ENCODE measurements at regions not wholly inside any gene's neighbourhood (a gene's known extent, or its start where the extent isn't known, plus 50 kb on each side); places are given as distances from the start of the nearest gene placed in this dataset.

- TF ChIP-seq GATA2 (IDR thresholded peaks at IDR 0.05; ENCODE audit: low read depth, low read length) (no peak), GATA3 (IDR thresholded peaks at IDR 0.05; ENCODE audit: low read depth, low read length) (no peak)
Observed at GRCh38 chr18:56162311-56163265, 475.8 kb downstream of the TXNL1 start.

DNA sequence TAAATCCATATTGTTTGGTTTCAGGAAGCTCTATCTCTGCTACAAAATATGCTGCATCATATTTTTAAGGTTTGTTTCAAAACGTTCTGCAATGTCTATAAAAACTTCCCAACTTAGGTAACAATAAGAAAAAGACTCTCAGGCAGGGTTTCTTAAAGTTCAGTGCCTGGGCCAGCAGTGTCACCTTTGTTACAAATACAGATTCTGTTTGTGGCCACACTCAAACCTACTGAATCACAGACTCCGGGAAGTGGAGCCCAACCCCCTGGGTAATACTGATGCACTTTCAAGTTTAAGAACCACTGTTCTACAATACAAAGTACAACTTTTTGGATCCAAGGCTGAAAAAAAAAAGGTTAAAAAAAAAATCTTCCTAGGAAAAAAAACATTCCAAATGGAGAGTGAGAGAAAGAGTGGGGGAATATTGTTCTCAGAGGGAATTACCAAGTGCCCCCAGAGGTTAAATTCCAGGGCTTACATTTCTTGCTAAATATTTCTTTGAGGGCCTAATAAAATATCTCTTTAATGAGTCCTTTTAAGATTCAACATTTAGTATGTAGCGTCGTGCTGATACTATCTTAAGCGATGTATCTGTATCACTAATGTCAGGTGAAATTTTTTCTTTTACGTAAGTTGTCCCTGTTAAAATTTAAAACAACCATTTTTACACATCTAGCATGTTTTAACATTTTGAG lies 476.7 kb downstream of the TXNL1 start:
- no peak for TF ChIP-seq GATA2 (IDR thresholded peaks at IDR 0.05; ENCODE audit: low read depth, low read length)
- TF ChIP-seq GATA3 (IDR thresholded peaks at IDR 0.05; ENCODE audit: low read depth, low read length) = no peak

GRCh38 chr18:56158676-56159075 lies 479.7 kb downstream of the TXNL1 start:
- no peak for TF ChIP-seq GATA2 (IDR thresholded peaks at IDR 0.05; ENCODE audit: low read depth, low read length)
- no peak for TF ChIP-seq GATA3 (IDR thresholded peaks at IDR 0.05; ENCODE audit: low read depth, low read length)

DNA sequence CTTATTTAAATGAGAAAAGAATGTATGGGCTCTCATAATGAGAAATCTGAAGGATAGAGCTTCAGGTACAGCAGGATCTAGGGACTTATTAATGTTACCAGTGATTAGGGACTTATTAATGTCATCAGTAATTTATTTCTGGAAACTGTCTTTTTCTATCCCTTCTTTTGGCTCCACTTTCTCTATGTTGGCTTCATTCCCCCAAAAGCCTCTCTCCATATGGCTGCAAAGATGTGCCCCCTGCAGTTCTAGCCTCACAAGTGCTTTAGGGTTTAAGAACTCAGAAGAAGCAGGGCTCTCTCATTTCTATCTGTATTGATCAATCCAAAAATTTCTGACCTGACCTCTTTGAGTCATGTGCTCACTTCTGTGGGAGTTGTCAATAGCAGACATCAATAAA lies 480.9 kb downstream of the TXNL1 start:
- TF ChIP-seq GATA2 (IDR thresholded peaks at IDR 0.05; ENCODE audit: low read depth, low read length) (no peak), GATA3 (IDR thresholded peaks at IDR 0.05; ENCODE audit: low read depth, low read length) (no peak)

DNA sequence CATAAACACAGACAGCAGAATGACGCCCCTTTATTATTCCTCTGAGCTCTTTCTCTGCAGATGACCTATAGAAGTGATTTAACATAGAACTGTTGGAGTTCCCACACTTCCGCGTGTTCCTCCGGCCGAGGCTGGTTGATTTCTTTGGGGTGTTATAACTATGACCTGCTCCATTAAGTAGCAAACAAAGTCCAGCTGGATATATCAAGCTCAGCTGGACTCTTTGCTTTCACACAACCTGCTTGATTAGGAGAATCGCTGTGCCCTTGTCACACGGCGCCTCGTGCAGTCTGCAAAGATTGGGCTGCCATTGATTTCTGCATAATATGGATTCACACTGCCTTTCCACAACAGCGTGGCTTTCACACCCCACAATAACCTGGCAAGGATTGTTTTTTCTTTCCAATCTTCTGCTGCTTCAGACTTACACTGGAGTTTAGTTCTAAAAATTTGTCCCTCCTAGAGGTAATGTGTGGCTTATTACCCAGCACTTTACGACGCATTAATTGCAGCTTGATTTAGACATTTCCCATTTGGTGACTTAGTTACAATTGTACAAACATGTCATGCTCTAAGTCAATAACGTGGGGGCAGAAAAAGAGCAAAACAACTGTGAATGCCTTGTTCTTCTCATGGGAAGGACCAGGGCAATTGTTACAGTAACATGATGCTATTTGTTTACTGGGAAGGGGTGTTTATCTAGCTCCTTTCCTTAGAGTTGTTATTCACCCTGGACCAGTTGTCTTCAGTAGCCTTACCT lies 485.7 kb downstream of the TXNL1 start:
- TF ChIP-seq GATA3 (IDR thresholded peaks at IDR 0.05; ENCODE audit: low read depth, low read length) = no peak
- no peak for TF ChIP-seq GATA2 (IDR thresholded peaks at IDR 0.05; ENCODE audit: low read depth, low read length)

- TF ChIP-seq GATA3 (IDR thresholded peaks at IDR 0.05; ENCODE audit: low read depth, low read length) (no peak), GATA2 (IDR thresholded peaks at IDR 0.05; ENCODE audit: low read depth, low read length) (no peak)
Observed at GRCh38 chr18:56148373-56148772, 490.0 kb downstream of the TXNL1 start.

DNA sequence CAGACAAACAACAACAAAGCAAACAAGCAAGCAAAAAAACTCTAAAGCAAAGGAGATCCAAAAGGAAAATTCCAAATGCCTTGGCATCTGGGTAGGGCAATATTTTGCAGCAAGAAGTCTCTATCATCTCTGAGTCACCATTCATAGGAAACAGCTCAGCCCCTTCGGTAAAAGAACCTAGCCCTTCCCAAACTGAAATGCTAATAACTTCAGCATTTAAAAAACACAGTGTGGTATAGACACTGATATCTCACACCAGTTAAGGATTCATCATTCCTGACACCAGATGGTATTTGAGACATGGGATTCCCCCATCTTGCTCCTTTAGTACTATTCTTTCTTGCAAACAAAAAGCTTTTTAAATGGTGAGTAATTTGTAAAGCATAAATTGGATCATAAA lies 491.8 kb downstream of the TXNL1 start:
- TF ChIP-seq GATA3 (IDR thresholded peaks at IDR 0.05; ENCODE audit: low read depth, low read length) = no peak
- no peak for TF ChIP-seq GATA2 (IDR thresholded peaks at IDR 0.05; ENCODE audit: low read depth, low read length)

- TF ChIP-seq GATA2 (IDR thresholded peaks at IDR 0.05; ENCODE audit: low read depth, low read length) (no peak), GATA3 (IDR thresholded peaks at IDR 0.05; ENCODE audit: low read depth, low read length) (no peak)
Observed at GRCh38 chr18:56142001-56142400, 496.4 kb downstream of the TXNL1 start.

GRCh38 chr18:56139792-56140254 lies 498.6 kb downstream of the TXNL1 start:
- TF ChIP-seq GATA2 (IDR thresholded peaks at IDR 0.05; ENCODE audit: low read depth, low read length) (no peak), GATA3 (IDR thresholded peaks at IDR 0.05; ENCODE audit: low read depth, low read length) (no peak)

DNA sequence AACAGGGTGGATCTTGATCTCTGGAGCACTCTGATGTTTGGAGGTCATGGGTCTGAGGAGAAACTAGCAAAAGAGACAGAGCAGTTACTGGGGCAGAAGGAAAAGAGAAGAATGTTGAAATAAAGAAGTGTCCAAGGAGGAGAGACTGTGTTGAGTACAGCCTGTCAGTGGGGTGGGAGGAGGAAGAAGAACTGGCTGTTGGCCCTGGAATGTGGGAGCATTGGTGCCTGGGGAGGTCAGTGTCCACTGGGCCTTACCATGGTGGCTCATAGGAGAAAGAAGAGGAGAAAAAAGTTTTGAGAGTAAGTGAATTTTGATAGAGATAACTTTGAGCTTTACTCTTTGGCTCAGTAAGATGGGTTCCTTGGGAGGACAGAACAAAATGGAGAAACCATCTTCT lies 499.0 kb downstream of the TXNL1 start:
- TF ChIP-seq GATA2 (IDR thresholded peaks at IDR 0.05; ENCODE audit: low read depth, low read length) = no peak
- TF ChIP-seq GATA3 (IDR thresholded peaks at IDR 0.05; ENCODE audit: low read depth, low read length) = no peak

- TF ChIP-seq GATA2 (IDR thresholded peaks at IDR 0.05; ENCODE audit: low read depth, low read length) = no peak
- no peak for TF ChIP-seq GATA3 (IDR thresholded peaks at IDR 0.05; ENCODE audit: low read depth, low read length)
Observed at GRCh38 chr18:56136105-56136504, 502.3 kb downstream of the TXNL1 start.

- TF ChIP-seq GATA3 (IDR thresholded peaks at IDR 0.05; ENCODE audit: low read depth, low read length) (no peak), GATA2 (IDR thresholded peaks at IDR 0.05; ENCODE audit: low read depth, low read length) (no peak)
Observed at GRCh38 chr18:56130481-56130880, 507.9 kb downstream of the TXNL1 start.

DNA sequence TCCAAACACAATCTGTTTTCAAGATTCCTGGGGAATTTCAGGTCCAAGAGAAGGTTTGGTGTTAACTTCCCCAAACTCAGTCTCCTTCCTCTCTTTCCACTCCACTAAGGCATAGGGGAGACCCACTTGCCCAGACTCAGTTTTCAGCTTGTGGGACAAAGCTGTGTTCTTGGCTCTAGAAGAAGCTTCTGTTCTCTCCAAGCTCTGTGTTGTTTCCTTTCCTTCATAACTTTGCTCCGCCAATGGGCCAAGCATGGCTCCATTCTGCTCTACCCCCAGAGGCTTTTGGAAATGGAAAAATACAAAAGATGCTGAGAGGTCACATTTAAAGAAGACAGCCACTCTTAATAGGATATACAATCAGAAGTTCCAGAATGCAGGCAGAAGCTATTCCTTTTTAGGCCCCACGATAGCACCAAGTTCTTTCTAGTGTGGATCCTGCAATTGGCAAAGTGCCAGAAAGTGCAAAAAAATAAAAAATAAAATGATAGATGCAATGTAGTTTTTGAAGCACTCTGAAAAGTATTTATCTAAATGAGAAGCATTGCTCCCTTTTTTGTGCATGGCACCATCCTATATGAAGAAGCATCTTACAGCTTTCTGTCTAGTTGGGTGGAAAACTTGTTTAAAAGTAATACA lies 510.1 kb downstream of the TXNL1 start:
- no peak for TF ChIP-seq GATA2 (IDR thresholded peaks at IDR 0.05; ENCODE audit: low read depth, low read length)
- TF ChIP-seq GATA3 (IDR thresholded peaks at IDR 0.05; ENCODE audit: low read depth, low read length) = no peak

All from SH-SY5Y (cell line).